ENCODE measurements at regions not wholly inside any gene's neighbourhood (a gene's known extent, or its start where the extent isn't known, plus 50 kb on each side); places are given as distances from the start of the nearest gene placed in this dataset.

DNA sequence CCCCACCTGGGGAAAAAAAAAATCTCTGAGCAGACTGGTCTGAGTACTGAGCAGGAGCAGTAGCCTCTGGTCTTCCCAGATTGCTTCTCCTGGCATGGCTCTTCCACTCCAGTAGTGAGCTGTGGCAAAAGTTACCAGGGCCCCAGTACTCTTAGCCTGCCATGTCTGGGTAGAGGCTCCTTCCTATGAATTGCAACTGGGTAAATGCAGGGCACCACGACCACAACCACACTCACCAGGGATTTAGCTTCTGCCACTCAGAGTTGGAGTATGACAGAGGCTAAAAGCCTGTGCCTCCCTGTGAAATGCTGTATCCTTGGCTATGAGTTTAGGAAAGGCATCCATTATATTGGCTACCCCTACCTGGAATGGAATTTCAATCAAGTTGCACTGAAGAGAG lies 67.9 kb upstream of the CCDC54 start:
- Histone ChIP-seq H3K36me3 (ENCODE audit: control insufficient read depth, insufficient read depth, low read length) (no peaks in the 10 kb centered on the region), H3K27me3 (ENCODE audit: control insufficient read depth, insufficient read depth, low read length, poor library complexity, severe bottlenecking) (no peaks in the 10 kb centered on the region), H3K4me3 (ENCODE audit: low read length) (no peak overlapping the region), H3K27ac (ENCODE audit: low read depth, low read length) (no peak overlapping the region), H3K4me1 (ENCODE audit: control insufficient read depth, insufficient read depth, low read length) (peaks cover 3% of the 10 kb centered on the region), H3K9me3 (ENCODE audit: control insufficient read depth, low read length) (no peaks in the 10 kb centered on the region), H3K9ac (ENCODE audit: extremely low read depth, low read length, poor library complexity, severe bottlenecking) (no peak overlapping the region)
- Mint-ChIP-seq H3K4me1 (peaks cover 12% of the 10 kb centered on the region), H3K27me3 (ENCODE audit: insufficient read depth) (no peaks in the 10 kb centered on the region), H3K36me3 (ENCODE audit: low read depth) (no peaks in the 10 kb centered on the region), H3K9me3 (no peaks in the 10 kb centered on the region), H3K4me3 (no peak overlapping the region), H3K27ac (no peak overlapping the region)
- TF ChIP-seq, protein P1, sequence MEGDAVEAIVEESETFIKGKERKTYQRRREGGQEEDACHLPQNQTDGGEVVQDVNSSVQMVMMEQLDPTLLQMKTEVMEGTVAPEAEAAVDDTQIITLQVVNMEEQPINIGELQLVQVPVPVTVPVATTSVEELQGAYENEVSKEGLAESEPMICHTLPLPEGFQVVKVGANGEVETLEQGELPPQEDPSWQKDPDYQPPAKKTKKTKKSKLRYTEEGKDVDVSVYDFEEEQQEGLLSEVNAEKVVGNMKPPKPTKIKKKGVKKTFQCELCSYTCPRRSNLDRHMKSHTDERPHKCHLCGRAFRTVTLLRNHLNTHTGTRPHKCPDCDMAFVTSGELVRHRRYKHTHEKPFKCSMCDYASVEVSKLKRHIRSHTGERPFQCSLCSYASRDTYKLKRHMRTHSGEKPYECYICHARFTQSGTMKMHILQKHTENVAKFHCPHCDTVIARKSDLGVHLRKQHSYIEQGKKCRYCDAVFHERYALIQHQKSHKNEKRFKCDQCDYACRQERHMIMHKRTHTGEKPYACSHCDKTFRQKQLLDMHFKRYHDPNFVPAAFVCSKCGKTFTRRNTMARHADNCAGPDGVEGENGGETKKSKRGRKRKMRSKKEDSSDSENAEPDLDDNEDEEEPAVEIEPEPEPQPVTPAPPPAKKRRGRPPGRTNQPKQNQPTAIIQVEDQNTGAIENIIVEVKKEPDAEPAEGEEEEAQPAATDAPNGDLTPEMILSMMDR (conservative IDR thresholded peaks at IDR 0.05): no peak
- WGBS, 2 experiments (ENCODE audit: insufficient coverage in 1 of 2, insufficient read length in 1 of 2): 95% methylated on average over 1 of the region's 1 CpG; no CpG with 5 or more reads in 1 of the 2 experiments
- peak; percentile 49 for DNase-seq

- DNase-seq: no peak
- H3K9me3 Mint-ChIP-seq: no peaks in the 10 kb centered on the region
- no peak overlapping the region for H3K4me3 ChIP-seq (ENCODE audit: low read length)
- no peaks in the 10 kb centered on the region for H3K36me3 ChIP-seq (ENCODE audit: control insufficient read depth, insufficient read depth, low read length)
- H3K27ac Mint-ChIP-seq: no peak overlapping the region
- peaks cover 8% of the 10 kb centered on the region for H3K4me1 Mint-ChIP-seq
- H3K27ac ChIP-seq (ENCODE audit: low read depth, low read length): no peak overlapping the region
- H3K4me1 ChIP-seq (ENCODE audit: control insufficient read depth, insufficient read depth, low read length): peaks cover 3% of the 10 kb centered on the region
- H3K9me3 ChIP-seq (ENCODE audit: control insufficient read depth, low read length): no peaks in the 10 kb centered on the region
- H3K27me3 ChIP-seq (ENCODE audit: control insufficient read depth, insufficient read depth, low read length, poor library complexity, severe bottlenecking): no peaks in the 10 kb centered on the region
- WGBS, 2 experiments (ENCODE audit: insufficient coverage in 1 of 2, insufficient read length in 1 of 2): 99% methylated on average over 3 of the region's 3 CpGs; no CpG with 5 or more reads in 1 of the 2 experiments
- H3K27me3 Mint-ChIP-seq (ENCODE audit: insufficient read depth): no peaks in the 10 kb centered on the region
- TF ChIP-seq, protein P1 (conservative IDR thresholded peaks at IDR 0.05): no peak
- H3K9ac ChIP-seq (ENCODE audit: extremely low read depth, low read length, poor library complexity, severe bottlenecking): no peak overlapping the region
- no peak overlapping the region for H3K4me3 Mint-ChIP-seq
- H3K36me3 Mint-ChIP-seq (ENCODE audit: low read depth): no peaks in the 10 kb centered on the region
Observed at GRCh38 chr3:107313711-107314110, 63.5 kb upstream of the CCDC54 start.

DNA sequence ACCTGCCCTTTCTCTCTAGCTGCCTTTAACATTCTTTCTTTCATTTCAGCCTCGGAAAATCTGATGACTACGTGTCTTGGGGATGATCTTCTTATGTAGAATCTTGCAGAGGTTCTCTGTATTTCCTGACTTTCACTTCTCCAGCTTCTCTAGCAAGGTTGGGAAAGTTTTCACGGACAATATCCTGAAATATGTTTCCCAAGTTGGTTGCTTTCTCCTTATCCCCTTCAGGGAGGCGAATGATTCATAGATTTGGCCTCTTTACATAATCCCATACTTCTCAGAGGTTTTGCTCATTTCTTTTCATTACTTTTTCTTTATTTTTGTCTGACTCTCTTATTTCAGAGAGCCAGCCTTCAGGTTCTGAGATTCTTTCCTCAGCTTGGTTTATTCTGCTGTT lies 62.1 kb upstream of the CCDC54 start:
- Histone ChIP-seq H3K4me1 (ENCODE audit: control insufficient read depth, insufficient read depth, low read length) (no peaks in the 10 kb centered on the region), H3K27me3 (ENCODE audit: control insufficient read depth, insufficient read depth, low read length, poor library complexity, severe bottlenecking) (no peaks in the 10 kb centered on the region), H3K4me3 (ENCODE audit: low read length) (no peak overlapping the region), H3K27ac (ENCODE audit: low read depth, low read length) (no peak overlapping the region), H3K9me3 (ENCODE audit: control insufficient read depth, low read length) (no peaks in the 10 kb centered on the region), H3K9ac (ENCODE audit: extremely low read depth, low read length, poor library complexity, severe bottlenecking) (no peak overlapping the region), H3K36me3 (ENCODE audit: control insufficient read depth, insufficient read depth, low read length) (no peaks in the 10 kb centered on the region)
- no peak for DNase-seq
- no peaks in the 10 kb centered on the region for H3K36me3 Mint-ChIP-seq (ENCODE audit: low read depth)
- no peaks in the 10 kb centered on the region for H3K27me3 Mint-ChIP-seq (ENCODE audit: insufficient read depth)
- WGBS, 2 experiments (ENCODE audit: insufficient coverage in 1 of 2, insufficient read length in 1 of 2): 97 to 100% methylated on average over 3 to 4 of the region's 4 CpGs
- no peaks in the 10 kb centered on the region for H3K9me3 Mint-ChIP-seq
- no peaks in the 10 kb centered on the region for H3K4me1 Mint-ChIP-seq
- no peak overlapping the region for H3K27ac Mint-ChIP-seq
- no peak overlapping the region for H3K4me3 Mint-ChIP-seq
- TF ChIP-seq, protein P1 (conservative IDR thresholded peaks at IDR 0.05): no peak

Data from endodermal cell (in vitro differentiated cells).